ENCODE measurements at regions not wholly inside any gene's neighbourhood (a gene's known extent, or its start where the extent isn't known, plus 50 kb on each side); places are given as distances from the start of the nearest gene placed in this dataset.
A peak's percentile ranks its signal among the peaks of the same experiment; 100 is the strongest.

GRCh38 chr10:20647756-20648155 lies 249.4 kb downstream of the NEBL start:
- Histone ChIP-seq H3K27me3 (ENCODE audit: insufficient read depth, low read length) (no peaks in the 10 kb centered on the region), H3K4me3 (ENCODE audit: low read length) (no peak overlapping the region), H3K9me3 (ENCODE audit: low read length) (no peaks in the 10 kb centered on the region)

GRCh38 chr10:20644421-20644820 lies 252.7 kb downstream of the NEBL start:
- no peak overlapping the region for H2AFZ ChIP-seq (ENCODE audit: low read depth, low read length)
- no peaks in the 10 kb centered on the region for H3K9me3 ChIP-seq (ENCODE audit: low read length)
- no peaks in the 10 kb centered on the region for H3K27me3 ChIP-seq (ENCODE audit: insufficient read depth, low read length)
- H3K4me3 ChIP-seq (ENCODE audit: low read length), result no peak overlapping the region
- no peaks in the 10 kb centered on the region for H3K4me1 ChIP-seq (ENCODE audit: insufficient read depth, low read length)
- no peaks in the 10 kb centered on the region for H3K36me3 ChIP-seq (ENCODE audit: insufficient read depth, low read length)

More at GRCh38 chr10:20647756-20648155, 249.4 kb downstream of the NEBL start:
- Histone ChIP-seq H2AFZ (ENCODE audit: low read depth, low read length) (no peak overlapping the region), H3K36me3 (ENCODE audit: insufficient read depth, low read length) (no peaks in the 10 kb centered on the region), H3K4me1 (ENCODE audit: insufficient read depth, low read length) (no peaks in the 10 kb centered on the region)

GRCh38 chr10:20641605-20642004 lies 255.5 kb downstream of the NEBL start:
- no peaks in the 10 kb centered on the region for H3K36me3 ChIP-seq (ENCODE audit: insufficient read depth, low read length)
- H2AFZ ChIP-seq (ENCODE audit: low read depth, low read length), result no peak overlapping the region
- no peak overlapping the region for H3K4me3 ChIP-seq (ENCODE audit: low read length)
- no peaks in the 10 kb centered on the region for H3K27me3 ChIP-seq (ENCODE audit: insufficient read depth, low read length)
- no peaks in the 10 kb centered on the region for H3K9me3 ChIP-seq (ENCODE audit: low read length)
- no peaks in the 10 kb centered on the region for H3K4me1 ChIP-seq (ENCODE audit: insufficient read depth, low read length)

- Histone ChIP-seq H3K36me3 (ENCODE audit: insufficient read depth, low read length) (no peaks in the 10 kb centered on the region), H3K9me3 (ENCODE audit: low read length) (no peaks in the 10 kb centered on the region), H3K27me3 (ENCODE audit: insufficient read depth, low read length) (no peaks in the 10 kb centered on the region), H2AFZ (ENCODE audit: low read depth, low read length) (no peak overlapping the region), H3K4me1 (ENCODE audit: insufficient read depth, low read length) (peaks cover 13% of the 10 kb centered on the region), H3K4me3 (ENCODE audit: low read length) (no peak overlapping the region)
Measured at GRCh38 chr10:20635570-20635969, 261.5 kb downstream of the NEBL start.

GRCh38 chr10:20634839-20635238 lies 262.3 kb downstream of the NEBL start:
- Histone ChIP-seq H3K4me1 (ENCODE audit: insufficient read depth, low read length) (peaks cover 13% of the 10 kb centered on the region), H3K36me3 (ENCODE audit: insufficient read depth, low read length) (no peaks in the 10 kb centered on the region)

GRCh38 chr10:20633714-20634113 lies 263.4 kb downstream of the NEBL start:
- Histone ChIP-seq H3K4me1 (ENCODE audit: insufficient read depth, low read length) (peaks cover 13% of the 10 kb centered on the region), H3K4me3 (ENCODE audit: low read length) (no peak overlapping the region), H3K36me3 (ENCODE audit: insufficient read depth, low read length) (no peaks in the 10 kb centered on the region), H2AFZ (ENCODE audit: low read depth, low read length) (no peak overlapping the region), H3K9me3 (ENCODE audit: low read length) (no peaks in the 10 kb centered on the region), H3K27me3 (ENCODE audit: insufficient read depth, low read length) (no peaks in the 10 kb centered on the region)

More at GRCh38 chr10:20634839-20635238, 262.3 kb downstream of the NEBL start:
- no peak overlapping the region for H2AFZ ChIP-seq (ENCODE audit: low read depth, low read length)
- no peak overlapping the region for H3K4me3 ChIP-seq (ENCODE audit: low read length)
- no peaks in the 10 kb centered on the region for H3K27me3 ChIP-seq (ENCODE audit: insufficient read depth, low read length)
- H3K9me3 ChIP-seq (ENCODE audit: low read length), result no peaks in the 10 kb centered on the region

- H3K36me3 ChIP-seq (ENCODE audit: insufficient read depth, low read length), result no peaks in the 10 kb centered on the region
- no peak overlapping the region for H3K4me3 ChIP-seq (ENCODE audit: low read length)
- no peaks in the 10 kb centered on the region for H3K27me3 ChIP-seq (ENCODE audit: insufficient read depth, low read length)
- no peaks in the 10 kb centered on the region for H3K9me3 ChIP-seq (ENCODE audit: low read length)
- peaks cover 13% of the 10 kb centered on the region for H3K4me1 ChIP-seq (ENCODE audit: insufficient read depth, low read length)
- no peak overlapping the region for H2AFZ ChIP-seq (ENCODE audit: low read depth, low read length)
Measured at GRCh38 chr10:20632696-20633095, 264.4 kb downstream of the NEBL start.

GRCh38 chr10:20631229-20631628 lies 265.9 kb downstream of the NEBL start:
- Histone ChIP-seq H3K4me1 (ENCODE audit: insufficient read depth, low read length) (peaks cover 13% of the 10 kb centered on the region), H2AFZ (ENCODE audit: low read depth, low read length) (no peak overlapping the region), H3K36me3 (ENCODE audit: insufficient read depth, low read length) (no peaks in the 10 kb centered on the region), H3K27me3 (ENCODE audit: insufficient read depth, low read length) (no peaks in the 10 kb centered on the region), H3K9me3 (ENCODE audit: low read length) (no peaks in the 10 kb centered on the region), H3K4me3 (ENCODE audit: low read length) (no peak overlapping the region)

GRCh38 chr10:20630092-20630643 lies 266.9 kb downstream of the NEBL start:
- H2AFZ ChIP-seq (ENCODE audit: low read depth, low read length), result no peak overlapping the region
- H3K27me3 ChIP-seq (ENCODE audit: insufficient read depth, low read length), result no peaks in the 10 kb centered on the region
- H3K36me3 ChIP-seq (ENCODE audit: insufficient read depth, low read length), result no peaks in the 10 kb centered on the region
- no peak overlapping the region for H3K4me3 ChIP-seq (ENCODE audit: low read length)
- H3K4me1 ChIP-seq (ENCODE audit: insufficient read depth, low read length), result peaks cover 5% of the 10 kb centered on the region
- no peaks in the 10 kb centered on the region for H3K9me3 ChIP-seq (ENCODE audit: low read length)

GRCh38 chr10:20627946-20628507 lies 269.1 kb downstream of the NEBL start:
- Histone ChIP-seq H3K4me1 (ENCODE audit: insufficient read depth, low read length) (peaks cover 7% of the 10 kb centered on the region), H3K4me3 (ENCODE audit: low read length) (no peak overlapping the region), H3K27me3 (ENCODE audit: insufficient read depth, low read length) (no peaks in the 10 kb centered on the region), H3K9me3 (ENCODE audit: low read length) (no peaks in the 10 kb centered on the region), H2AFZ (ENCODE audit: low read depth, low read length) (no peak overlapping the region), H3K36me3 (ENCODE audit: insufficient read depth, low read length) (no peaks in the 10 kb centered on the region)

GRCh38 chr10:20627087-20627486 lies 270.0 kb downstream of the NEBL start:
- no peaks in the 10 kb centered on the region for H3K27me3 ChIP-seq (ENCODE audit: insufficient read depth, low read length)
- no peaks in the 10 kb centered on the region for H3K9me3 ChIP-seq (ENCODE audit: low read length)
- H3K36me3 ChIP-seq (ENCODE audit: insufficient read depth, low read length), result no peaks in the 10 kb centered on the region
- H3K4me1 ChIP-seq (ENCODE audit: insufficient read depth, low read length), result peaks cover 7% of the 10 kb centered on the region
- H2AFZ ChIP-seq (ENCODE audit: low read depth, low read length), result no peak overlapping the region
- H3K4me3 ChIP-seq (ENCODE audit: low read length), result no peak overlapping the region

GRCh38 chr10:20625868-20626267 lies 271.2 kb downstream of the NEBL start:
- H3K4me3 ChIP-seq (ENCODE audit: low read length), result no peak overlapping the region
- H3K36me3 ChIP-seq (ENCODE audit: insufficient read depth, low read length), result no peaks in the 10 kb centered on the region
- H3K4me1 ChIP-seq (ENCODE audit: insufficient read depth, low read length), result peaks cover 3% of the 10 kb centered on the region
- H3K27me3 ChIP-seq (ENCODE audit: insufficient read depth, low read length), result no peaks in the 10 kb centered on the region
- H3K9me3 ChIP-seq (ENCODE audit: low read length), result no peaks in the 10 kb centered on the region
- no peak overlapping the region for H2AFZ ChIP-seq (ENCODE audit: low read depth, low read length)

GRCh38 chr10:20624642-20625041 lies 272.5 kb downstream of the NEBL start:
- H3K27me3 ChIP-seq (ENCODE audit: insufficient read depth, low read length), result no peaks in the 10 kb centered on the region
- H3K4me1 ChIP-seq (ENCODE audit: insufficient read depth, low read length), result peaks cover 2% of the 10 kb centered on the region
- no peak overlapping the region for H3K4me3 ChIP-seq (ENCODE audit: low read length)
- no peaks in the 10 kb centered on the region for H3K36me3 ChIP-seq (ENCODE audit: insufficient read depth, low read length)
- H3K9me3 ChIP-seq (ENCODE audit: low read length), result no peaks in the 10 kb centered on the region
- no peak overlapping the region for H2AFZ ChIP-seq (ENCODE audit: low read depth, low read length)

- Histone ChIP-seq H3K4me3 (ENCODE audit: low read length) (no peak overlapping the region), H3K36me3 (ENCODE audit: insufficient read depth, low read length) (no peaks in the 10 kb centered on the region), H2AFZ (ENCODE audit: low read depth, low read length) (peak overlapping the region; percentile 54), H3K4me1 (ENCODE audit: insufficient read depth, low read length) (peaks cover 2% of the 10 kb centered on the region), H3K9me3 (ENCODE audit: low read length) (no peaks in the 10 kb centered on the region), H3K27me3 (ENCODE audit: insufficient read depth, low read length) (no peaks in the 10 kb centered on the region)
Measured at GRCh38 chr10:20623546-20623945, 273.6 kb downstream of the NEBL start.

Measured in neuron (in vitro differentiated cells).